GM21737 (cell line): ENCODE measurements at regions not wholly inside any gene's neighbourhood (a gene's known extent, or its start where the extent isn't known, plus 50 kb on each side); places are given as distances from the start of the nearest gene placed in this dataset.
"Not testable (repeated sequence)": the region's sequence is repeated elsewhere in the genome, so short reads cannot be mapped to it uniquely, and the experiment has no call there.

Experiments
- ATAC-seq: cut with Tn5 transposase; IDR thresholded peaks from one replicate; pipeline ENCODE4 v1.9.1; 2021; ENCODE audit warnings: mild to moderate bottlenecking, moderate library complexity; ENCODE audit not compliant: unreplicated experiment

DNA sequence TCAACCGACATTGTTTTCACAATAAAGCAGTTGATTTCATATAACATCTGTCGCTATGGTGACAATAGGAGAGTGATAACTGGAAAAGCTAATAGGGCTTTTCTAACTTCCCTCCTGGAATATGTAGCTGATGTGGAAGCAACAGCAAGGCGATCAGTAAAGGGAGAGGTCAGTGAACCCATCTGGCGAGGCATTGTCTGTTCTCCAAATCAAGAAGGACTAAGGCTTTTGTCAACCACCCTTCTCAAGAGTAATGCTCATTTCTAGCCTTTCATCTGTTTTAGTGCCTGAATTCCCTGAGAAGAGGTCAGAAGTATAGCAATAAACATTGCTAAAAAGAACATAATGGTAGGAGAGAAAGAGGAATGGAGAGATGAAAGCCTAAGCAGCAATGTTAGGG lies 201.3 kb downstream of the AKAP7 start:
- no peak for ATAC-seq

DNA sequence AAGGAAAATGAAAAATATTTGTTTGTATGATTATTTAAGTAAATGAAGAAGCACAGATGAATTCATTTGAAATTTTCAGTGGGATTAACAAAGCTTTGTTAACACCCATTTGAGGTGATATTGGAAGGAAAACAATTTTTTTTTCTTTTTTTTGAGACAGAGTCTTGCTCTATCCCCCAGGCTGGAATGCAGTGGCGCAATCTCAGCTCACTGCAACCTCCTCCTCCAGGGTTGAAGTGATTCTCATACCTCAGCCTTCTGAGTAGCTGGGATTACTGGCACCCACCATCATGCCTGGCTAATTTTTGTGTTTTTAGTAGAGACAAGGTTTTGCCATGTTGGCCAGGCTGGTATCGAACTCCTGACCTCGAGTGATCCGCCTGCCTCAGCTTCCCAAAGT lies 211.6 kb downstream of the AKAP7 start:
- not testable (repeated sequence) for ATAC-seq

DNA sequence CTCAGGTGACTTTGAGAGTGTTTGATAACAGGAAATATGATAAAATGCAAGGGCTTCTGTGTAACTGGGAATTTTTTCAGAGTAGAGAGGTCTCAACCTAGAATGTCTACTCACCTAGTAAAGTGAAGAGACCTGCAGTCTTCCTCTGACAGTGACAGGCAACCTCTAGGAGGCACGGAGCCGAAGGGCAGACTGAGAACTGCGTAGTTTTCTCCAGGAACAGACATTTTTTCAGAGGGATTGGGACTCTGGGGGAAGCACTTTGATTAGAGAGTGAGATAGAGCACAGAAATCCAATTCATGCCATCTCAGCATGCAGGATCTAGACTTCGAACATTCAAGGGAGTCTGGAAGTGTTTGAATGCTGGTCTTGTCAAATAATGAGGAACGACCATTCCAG lies 213.3 kb downstream of the AKAP7 start:
- ATAC-seq, result no peak

DNA sequence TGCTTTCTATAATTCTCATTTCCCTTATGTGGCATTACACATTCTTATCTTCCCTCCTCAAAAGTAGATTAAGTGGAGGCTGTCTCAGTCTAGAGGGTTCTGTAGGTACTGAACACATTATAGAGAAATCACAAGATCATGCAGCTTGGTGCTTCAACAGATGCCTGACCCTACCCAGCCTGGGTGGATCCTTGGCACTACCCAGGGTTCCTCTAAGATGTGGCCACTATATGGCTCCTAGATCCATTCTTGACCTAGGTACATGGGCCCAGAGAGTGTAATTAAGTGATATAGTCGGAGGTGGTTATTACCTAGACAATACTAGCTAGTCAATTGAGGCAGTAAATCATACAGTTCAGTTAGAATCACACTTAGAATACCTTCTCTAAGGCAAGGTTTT lies 213.9 kb downstream of the AKAP7 start:
- ATAC-seq, result no peak

DNA sequence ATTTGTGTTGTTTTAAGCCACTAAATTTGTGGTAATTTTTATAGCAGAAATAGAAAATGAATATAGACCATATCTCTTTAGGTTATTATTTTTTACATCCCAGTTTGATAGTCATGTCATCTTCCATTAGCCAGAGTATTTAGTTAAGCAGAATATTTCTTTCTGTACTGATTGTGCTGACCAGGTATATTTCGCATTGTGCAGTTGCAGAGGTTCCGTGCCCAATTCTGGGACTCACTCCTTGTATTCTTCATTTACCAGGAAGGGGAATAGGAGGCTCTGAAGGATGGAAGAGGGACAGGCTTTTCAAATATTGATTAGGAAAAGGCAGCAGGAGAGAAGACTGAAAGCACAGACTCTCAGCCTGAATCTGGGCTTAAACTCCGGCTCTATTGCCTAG lies 217.8 kb downstream of the AKAP7 start:
- no peak for ATAC-seq

DNA sequence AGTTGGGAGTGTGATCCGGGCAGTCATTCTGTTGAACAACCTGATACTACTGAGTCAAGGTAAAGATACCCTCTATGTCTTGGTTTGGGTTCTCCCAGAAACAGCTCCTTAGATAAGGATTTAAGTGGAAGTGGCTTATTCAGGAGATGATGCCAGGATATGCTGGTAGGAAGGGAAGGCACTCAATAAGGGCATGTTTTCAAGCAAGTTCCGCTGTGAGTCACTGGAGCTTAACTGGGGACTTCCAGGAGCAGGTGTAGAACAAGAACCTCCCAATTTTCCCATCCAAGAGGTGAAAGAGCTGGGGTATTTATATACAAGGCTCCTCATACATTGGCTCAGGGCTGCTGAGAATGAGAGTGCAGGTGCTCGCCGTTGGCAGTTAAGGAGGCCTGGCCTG lies 218.6 kb downstream of the AKAP7 start:
- ATAC-seq, result no peak

DNA sequence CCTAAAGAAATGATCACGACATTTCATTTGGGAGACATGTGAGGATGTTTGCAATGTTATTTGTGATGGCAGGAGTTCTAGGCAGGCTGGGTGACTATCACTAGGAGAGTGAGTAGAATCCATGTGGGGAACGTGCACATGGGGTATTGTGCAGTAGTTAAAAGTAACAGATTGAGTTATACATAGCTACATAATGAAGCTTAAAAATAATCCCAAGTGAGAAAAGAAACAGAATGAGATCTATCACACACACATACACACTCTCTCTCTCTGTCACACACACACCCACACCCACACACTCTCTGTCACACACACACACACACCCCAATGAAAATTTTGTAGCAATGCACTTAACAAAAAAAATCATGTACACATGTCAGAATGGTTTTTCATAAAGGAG lies 218.7 kb upstream of the ARG1 start:
- no peak for ATAC-seq

DNA sequence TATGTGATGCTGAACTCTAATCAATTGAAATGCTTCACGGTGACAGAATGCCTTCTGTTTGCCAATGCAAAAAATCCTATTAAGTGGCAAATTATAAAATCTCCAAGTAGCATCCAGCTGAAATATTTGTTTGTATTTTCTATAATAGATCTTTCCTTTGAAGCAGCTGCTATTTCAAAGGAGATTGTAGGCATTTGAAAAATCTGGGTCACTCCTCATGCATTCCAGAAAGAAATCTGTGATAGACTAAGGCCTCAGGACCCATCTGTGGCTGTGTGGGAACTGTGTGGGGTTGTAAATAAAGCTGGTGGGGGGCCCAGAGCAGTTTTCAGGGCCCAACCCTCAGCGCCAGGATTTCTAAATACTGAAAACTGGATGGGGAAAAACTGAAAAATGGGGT lies 216.9 kb upstream of the ARG1 start:
- no peak for ATAC-seq

DNA sequence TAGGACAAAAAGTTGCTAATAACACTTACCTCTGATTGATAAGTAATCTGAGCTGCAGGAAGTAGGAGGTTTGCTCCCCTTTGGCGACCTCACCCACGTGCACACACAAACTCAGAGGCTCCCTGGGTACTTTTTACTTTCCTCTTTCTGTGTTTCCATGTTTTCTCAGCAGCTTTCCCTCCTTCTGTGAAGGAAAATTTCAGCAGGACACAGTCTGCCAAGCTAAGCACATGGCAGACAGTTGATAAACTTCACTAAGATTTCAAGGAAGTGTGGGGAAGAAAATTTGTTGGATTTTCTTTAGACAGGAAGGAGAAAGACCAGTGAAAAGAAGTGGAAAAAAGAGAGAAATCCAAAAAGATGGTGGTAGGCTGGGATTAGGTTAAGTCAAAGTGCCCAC lies 215.5 kb upstream of the ARG1 start:
- no peak for ATAC-seq

DNA sequence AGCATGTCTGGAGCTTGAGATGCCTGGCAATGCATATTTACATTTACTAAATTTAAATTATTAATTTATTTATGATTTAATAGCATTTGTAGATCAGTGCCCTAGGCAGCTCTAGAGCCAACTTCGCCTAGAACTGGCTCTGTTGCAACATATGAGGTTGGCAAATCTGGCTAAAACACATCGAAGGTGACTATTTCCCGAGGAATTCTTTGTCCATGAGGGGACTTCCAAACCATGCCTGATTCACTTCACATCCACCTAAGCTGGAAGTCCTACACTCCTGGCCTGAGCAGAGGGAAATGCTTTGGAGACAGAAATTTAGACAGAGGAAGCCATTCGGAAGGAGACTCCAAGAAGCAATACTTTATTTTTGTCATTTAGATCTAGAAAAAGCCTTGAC lies 211.0 kb upstream of the ARG1 start:
- no peak for ATAC-seq

DNA sequence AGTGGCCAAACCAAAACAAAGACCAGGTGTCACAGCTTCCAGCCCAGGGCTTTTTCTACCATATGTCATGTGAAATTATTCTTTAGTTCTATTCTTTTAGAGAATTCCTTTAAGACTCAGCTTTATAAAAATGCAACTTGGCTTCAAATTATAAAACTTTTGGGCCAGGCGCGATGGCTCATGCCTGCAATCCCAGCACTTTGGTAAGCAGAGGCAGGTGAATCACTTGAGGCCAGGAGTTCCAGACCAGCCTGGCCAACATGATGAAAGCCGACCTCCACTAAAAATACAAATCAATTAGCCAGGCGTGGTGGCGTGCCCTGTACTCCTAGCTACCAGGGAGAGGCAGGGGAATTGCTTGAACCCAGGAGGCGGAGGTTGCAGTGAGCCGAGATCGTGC lies 210.3 kb upstream of the ARG1 start:
- no peak for ATAC-seq

DNA sequence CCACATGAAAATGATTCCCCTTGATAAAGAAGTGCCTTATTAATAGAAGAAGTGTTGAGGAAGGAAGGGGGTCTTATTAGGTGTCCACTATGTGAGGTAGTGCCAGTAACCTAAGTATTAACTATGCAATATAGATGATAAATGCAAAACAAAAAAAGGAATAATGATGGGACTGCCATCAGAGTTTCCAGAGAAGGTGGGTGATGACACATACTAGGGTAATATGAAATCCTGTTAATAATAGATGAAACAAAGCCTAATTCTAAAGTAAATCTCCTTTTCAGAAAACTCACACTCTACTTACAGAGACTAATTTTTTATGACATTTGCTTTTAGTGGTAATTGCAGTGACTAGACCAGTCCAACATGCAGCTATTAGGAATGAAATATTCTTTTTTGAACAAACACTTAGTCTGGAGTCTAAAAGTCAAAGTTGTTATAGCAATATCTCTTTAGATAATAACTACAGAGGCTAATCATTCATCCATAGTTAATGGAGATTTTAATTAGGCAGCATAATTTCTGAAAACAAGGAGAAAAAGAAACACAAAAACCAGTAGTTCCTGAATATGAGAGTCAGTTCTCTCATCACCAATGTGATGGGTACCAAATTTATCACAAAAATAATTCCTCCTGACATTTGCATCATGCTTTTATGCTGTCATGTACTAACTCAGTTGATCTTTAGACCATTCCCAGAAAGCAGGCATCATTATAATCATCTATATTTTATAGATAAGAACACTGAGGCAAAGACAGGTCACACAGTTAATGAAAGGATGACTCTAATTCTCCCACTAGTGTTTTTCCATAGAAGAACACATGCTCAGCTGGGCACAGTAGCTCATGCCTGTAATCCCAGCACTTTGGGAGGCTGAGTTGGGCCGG lies 208.8 kb upstream of the ARG1 start:
- ATAC-seq, result no peak

DNA sequence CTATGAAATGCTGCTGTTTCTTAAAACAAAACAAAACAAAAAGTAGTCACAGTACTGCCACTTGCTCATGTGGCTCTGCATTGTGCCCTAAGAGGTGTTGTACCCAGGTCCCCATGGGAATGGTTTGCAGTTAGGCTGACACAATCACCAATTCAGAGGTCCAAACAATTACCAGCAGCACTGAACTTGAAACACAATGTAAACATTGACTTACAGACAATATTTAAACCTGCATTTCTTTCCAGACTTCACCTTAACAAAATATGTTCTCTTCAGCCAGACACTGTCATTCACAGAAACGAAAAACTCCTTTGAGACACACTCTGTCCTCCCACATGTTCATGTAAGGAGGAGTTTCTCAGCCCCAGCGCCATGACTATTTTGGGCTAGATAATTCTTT lies 206.8 kb upstream of the ARG1 start:
- no peak for ATAC-seq

DNA sequence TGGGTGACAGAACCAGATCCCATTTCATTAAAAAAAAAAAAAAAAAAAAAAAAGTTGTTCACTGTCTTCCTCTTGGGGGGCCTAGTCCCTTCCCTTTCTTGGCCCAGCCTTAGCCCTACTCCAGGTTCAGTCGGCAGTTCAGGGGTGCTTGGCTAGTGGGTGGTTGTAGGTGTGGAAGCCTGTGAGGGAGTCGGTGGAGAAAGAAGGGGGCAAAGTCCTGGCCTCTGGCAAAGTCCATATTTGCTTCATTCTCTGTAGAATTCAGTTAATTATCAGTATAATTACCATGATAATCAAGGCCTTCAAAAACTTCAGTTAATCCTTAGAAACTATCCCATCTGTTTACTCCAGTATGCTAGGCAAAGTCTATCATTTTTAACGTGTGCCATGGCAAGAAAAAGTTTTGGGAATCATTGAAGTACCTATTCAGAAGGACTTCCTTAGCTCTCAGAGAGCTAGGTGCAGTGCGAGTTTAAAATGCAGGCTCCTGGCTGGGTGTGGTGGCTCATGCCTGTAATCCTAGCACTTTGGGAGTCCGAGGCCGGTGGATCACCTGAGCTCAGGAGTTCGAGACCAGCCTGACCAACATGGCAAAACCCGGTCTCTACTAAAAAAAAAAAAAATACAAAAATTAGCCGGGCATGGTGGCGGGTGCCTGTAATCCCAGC lies 205.7 kb upstream of the ARG1 start:
- no peak for ATAC-seq

DNA sequence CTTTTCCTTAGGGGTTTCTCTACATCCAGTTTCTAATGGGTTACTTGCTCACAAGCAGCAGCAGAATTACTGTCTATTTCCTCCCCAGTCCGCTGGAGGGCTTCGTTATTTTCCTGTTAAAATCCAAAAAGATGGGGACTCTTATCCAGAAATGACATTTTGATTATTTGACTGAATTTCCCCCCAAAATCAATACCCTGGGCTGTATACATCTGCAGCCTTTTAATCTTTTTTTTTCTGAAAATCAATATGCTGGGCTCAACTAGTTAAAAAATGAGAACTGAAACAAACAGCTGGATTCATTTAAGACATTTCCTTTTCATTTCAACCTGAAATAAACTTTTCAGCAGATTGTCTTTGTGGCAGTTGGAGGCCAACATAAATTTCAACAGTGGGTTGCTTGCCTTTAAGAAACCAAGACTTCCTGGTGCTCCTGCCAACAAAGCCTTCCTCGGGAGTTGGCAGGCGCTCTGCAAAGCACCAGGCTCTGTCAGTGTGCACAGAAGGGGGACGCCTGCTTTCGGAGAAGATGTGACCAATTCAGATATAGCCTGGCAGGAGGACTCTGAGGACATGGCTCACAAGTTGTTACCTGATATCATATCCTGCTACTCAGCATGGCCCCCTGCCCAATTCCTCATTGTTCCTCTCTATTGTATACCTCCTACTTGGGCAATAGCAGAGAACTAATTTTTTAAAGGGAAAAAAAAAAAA lies 204.7 kb upstream of the ARG1 start:
- ATAC-seq, result peak; percentile 76

DNA sequence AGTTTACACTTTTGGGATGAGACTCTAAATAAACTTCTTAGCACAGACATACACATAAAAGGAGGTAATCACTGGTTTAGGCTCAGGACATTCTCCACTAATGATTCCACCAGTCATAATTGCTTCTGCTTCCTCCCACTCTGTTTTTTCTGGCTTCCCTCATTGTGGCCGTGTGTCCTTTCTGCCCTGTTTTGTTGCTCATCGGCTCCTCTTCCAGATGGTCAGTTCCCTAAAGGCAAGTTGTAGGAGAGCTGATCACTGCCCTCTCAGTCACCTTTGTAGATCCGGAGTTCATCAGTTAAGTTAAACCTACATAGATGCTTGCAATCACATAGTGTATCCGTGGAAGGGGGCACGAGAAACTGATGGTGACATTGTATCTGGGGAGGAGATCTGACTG lies 200.5 kb upstream of the ARG1 start:
- ATAC-seq, result no peak

DNA sequence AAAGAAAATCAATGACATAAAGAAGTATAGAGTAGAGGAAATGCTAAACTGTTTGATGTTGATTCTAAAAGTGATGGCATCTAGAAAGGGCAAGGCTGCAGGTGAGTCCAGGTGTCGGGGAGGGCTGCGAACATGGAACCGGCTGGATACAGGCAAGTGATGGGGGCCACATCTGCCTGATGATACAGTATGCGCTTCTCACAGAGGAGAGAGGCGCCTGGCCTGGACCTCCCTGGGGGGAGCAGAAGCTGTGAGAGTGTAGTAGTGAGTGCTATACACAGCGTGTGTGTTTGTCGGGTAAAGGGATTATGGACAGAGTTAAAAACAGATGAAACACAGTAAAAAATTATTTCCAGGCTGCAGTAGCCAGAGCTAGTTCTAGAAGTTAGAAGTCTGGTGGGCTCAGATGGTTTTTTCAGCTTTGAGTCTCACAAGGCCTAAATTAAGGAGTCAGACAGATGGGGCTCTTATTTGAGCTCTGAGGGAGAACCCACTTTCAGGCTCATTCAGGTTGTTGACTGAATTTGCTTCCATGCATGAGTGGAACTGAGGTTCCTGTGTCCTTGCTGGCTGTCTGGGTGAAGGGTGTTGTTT lies 195.8 kb upstream of the ARG1 start:
- no peak for ATAC-seq

DNA sequence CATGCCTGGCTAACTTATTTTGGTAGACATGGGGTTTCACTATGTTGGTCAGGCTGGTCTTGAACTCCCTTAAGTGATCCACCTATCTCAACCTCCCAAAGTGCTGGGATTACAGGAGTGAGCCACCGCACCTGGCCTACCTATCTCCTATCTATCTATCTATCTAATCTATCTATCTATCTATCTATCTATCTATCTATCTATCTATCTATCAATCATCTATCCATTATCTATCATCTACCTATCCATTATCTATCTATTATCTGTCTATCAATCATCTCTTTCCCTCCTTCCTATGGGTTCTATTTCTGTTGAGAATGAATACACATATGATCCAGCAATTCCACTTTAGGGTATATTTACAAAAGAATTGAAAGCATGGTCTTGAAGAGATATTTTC lies 194.2 kb upstream of the ARG1 start:
- no peak for ATAC-seq

DNA sequence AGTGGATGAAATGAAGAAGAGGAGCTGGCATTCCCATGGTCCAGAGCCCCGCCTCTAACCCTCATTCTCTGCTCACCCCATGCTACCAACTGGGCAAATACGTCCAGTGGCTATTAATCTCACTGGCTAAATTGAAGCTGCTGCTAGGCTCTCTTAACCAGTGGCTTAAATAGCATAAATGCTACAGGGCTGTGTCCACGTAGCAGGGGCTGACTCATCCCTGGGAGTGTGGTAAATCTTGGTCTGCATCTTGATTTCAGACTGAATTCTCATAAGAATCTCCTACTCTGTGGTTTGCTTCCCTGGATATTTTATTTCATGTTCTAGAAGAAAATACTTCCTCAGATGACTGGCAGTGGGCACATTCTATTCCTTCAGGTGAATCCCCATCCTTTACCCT lies 193.1 kb upstream of the ARG1 start:
- ATAC-seq, result no peak

DNA sequence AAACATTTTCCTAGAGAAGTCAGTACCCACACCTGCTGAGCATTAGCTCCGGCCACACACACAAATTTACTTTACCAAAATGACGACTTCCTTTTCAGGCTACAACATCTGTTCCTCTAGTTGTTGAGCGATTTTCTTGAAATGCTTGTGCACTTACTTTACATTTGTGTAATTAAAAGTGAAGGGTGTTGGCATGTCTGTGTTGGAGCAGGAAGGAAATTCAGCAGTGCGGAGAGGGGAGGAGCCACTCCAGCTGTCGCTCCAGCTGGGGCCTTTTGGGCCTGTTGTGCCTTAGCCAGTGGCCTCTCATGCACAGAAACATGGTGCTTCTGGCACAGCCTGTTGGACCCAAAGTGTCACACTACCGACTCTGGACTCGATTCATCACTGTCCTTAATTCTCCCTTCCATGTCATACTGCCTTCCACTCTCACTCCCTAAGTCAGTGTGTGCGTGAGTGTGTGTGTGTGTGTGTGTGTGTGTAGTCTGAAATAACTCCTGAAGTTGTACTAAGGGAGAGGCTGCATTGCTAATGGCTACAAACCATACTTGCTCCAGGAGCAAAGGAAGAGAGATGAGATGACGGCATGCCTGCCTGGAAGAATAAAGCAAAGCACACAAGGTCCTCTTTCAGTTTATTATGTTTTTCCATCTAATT lies 191.8 kb upstream of the ARG1 start:
- no peak for ATAC-seq

DNA sequence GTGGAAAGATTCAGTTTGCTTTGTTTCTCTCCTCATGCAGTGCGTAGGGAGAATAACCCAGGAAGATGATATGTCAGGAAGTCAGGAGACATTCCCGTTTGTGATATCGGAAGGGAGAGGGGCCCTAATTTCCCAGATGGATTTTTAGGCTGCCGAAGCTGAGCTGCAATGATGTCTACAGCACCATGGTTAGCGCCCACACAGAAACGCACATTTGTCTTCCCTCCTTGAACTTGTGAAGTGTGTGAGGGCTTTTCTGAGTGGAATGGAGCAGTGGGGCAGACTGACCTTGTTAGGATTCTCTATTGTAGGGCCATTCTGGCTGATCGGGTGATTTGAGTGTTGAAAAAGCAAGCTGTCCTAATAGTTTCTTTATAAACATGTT lies 191.3 kb upstream of the ARG1 start:
- ATAC-seq, result no peak
